NCI-H510A (cell line): ENCODE measurements at regions not wholly inside any gene's neighbourhood (a gene's known extent, or its start where the extent isn't known, plus 50 kb on each side); places are given as distances from the start of the nearest gene placed in this dataset.

Experiments
- DNase-seq: peaks from one replicate; lab custom pipeline; 2025; lab: John Stamatoyannopoulos, UW

- no peak for DNase-seq
Observed at GRCh38 chr3:87420171-87420570, 143.8 kb upstream of the POU1F1 start.

- no peak for DNase-seq
Observed at GRCh38 chr3:87414271-87414670, 137.9 kb upstream of the POU1F1 start.

GRCh38 chr3:87413814-87414213, 137.4 kb upstream of the POU1F1 start:
- DNase-seq = no peak

DNA sequence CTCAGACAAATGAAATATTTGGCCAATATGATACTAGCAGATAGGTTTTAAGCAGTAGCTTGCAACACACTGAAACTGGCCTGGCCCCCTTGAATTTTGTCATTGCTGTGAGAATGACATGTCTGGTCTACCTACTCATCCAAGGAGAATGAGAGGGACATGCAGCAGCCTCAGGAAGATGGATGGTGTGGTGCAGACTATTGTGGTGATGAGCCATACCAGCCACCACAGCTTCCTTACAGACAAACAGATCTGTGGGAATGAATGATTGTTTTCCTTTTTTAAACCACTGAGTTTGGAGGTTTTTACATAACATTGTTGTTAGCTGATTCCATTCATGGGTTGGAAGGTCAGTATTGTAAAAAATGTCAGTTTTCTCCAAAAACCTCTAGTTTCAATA, 133.7 kb upstream of the POU1F1 start:
- no peak for DNase-seq

DNA sequence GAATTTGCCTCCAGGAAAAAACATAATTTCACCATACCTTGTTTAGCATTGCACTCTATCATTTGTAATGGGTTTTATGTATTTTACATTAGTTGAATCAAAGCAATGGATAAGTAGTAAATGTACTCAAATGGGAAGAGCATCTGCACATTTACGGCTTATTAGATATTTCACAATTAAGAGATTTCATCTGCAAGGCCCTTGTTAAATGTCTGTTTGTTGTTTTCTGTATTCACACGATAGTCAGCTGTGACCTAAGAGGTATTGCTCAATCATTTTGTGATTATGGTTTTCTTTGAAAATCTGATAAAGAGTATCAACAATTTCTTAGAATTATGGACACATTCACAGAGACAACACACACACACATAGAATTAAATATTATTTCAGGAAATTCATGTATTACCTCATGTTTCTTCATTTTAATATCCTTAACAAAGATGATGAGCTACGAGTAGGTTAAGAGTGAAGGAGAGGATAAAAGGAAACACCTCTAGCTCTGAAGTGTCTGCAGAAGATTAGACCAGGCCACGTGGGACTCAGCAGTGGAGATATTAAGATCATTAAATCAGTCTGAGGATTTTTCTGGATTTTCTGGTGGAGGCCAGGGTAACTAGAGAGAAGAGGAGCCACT, 121.9 kb upstream of the POU1F1 start:
- no peak for DNase-seq

DNA sequence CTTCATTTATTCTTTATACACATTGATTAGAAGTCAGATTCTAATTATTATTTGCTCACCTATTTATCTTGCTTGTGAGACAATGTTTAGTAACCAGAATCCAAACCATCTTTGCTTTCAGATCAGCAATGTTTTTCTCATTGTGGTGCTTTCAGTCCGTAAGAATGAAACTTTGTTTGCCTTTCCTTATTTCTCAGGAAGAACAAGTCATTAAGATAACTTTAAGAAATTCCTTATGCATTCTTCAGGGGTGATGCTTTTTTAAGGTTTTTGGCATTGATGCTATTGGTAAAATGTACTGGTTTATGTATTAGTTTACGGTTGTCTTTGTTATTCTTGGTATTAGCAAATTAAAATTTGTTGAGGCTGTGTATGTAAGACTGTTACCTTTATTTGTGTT, 120.8 kb upstream of the POU1F1 start:
- no peak for DNase-seq

- no peak for DNase-seq
Observed at GRCh38 chr3:87390821-87391220, 114.4 kb upstream of the POU1F1 start.

DNA sequence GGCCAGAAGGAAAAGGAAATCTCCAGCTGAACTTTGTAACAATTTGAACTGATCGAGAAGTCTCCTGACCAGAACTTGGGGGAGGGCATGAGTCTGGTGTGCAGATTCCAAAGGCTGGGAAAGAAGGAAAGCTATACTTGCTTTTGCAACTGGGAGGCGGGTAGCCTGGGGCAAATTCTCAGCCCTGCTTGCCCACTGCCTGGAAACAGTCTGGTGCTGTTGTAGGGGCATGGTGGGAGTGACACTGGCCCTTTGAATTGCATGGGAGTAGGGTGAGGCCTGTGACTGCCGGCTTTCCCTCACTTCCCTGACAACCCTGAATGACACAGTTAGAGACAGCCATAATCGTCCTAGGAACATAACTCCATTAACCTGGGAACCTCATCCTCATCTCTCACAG, 114.0 kb upstream of the POU1F1 start:
- no peak for DNase-seq

DNA sequence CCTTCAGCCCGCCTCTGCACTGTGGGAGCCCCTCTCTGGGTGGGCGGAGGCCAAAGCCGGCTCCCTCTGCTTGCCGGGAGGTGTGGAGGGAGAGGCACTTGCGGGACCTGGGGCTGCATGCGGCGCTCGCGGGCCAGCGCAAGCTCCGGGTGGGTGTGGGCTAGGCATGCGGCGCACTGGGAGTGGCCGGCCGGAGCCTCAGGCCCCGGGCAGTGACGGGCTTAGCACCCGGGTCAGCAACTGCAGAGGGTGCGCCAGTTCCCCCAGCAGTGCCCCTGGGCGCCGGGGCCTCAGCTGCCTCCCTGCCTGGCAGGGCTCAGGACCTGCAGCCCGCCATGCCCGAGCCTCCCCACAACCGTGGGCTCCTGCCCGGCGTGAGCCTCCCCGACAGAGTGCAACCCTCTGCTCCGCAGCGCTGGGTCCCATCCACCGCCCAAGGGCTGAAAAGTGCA, 98.9 kb upstream of the POU1F1 start:
- DNase-seq = no peak

- DNase-seq = peak; percentile 25
Observed at GRCh38 chr3:87370007-87370406, 93.6 kb upstream of the POU1F1 start.

DNA sequence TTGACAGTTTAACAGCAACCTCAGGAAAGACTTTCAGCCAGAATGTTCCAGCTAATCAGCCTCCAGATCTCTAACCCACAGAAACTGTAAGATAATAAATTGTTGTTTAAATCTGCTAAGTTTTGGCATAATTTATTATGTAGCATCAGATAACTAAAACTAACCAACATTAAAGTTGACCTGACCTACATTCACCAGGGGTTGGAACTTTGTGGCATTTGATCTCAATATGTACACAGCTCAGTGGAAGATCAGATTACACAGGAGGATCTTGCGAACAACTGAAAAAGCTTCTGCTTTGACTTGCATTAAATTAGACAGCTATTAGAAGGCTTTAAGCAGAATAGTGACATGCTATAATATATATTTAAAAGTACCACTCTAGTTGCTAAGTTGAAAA, 91.4 kb upstream of the POU1F1 start:
- no peak for DNase-seq

DNA sequence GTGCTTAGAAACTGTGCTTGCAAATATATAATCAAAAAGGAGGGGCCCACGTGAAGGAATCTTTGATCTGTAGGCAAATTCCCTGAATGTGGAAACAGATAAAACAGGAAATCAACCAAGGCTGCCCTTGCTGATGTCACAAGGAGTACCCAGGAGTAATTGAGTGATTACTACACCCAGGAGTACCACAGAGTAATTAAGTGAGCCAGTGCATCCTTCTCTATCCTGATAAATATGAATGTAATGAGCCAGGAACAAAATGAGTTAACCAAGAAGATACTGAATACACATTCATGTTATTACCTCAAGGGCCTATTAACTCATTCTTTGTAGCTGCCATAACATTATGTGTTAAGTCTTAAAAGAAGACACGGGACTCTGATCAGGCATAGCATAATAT, 87.3 kb upstream of the POU1F1 start:
- no peak for DNase-seq

DNA sequence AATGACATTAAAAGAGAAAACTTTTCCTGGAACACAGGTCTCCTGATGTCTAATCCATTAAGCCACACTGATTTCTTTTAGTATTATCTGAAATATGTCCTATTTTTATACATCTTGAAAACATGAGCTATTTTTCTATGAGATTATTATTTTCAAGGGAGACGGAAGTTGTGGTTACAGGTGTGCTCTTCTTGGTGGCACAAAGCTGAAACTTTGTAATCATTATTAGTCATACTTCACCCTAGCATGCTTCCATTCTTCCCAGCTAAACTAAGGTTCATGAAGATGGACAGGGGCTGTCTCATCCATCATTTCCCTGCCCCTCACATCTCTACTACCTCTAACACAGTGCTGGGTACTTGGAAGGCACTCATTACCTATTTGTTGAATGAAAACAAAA, 85.6 kb upstream of the POU1F1 start:
- DNase-seq = no peak

- peak; percentile 35 for DNase-seq
Observed at GRCh38 chr3:87361271-87361670, 84.9 kb upstream of the POU1F1 start.

DNA sequence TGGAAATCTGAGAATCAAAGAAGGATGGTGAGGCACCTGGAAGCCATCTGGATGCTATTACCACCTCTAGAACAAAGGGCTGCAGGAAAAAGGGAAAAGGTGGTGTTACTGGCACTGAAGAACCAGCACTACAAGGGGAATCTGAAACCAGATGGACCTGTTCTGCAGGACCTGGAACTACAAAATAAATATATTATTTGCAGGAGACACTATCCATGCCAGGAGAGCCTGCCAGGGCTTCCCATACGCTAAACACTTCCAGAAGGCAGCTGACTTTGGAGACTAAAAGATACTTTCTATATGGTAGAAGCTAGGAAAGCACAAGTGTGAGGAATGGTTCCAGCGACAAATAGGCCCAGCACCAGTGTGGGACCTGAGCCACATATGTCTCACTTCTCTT, 83.4 kb upstream of the POU1F1 start:
- DNase-seq = peak; percentile 66

DNA sequence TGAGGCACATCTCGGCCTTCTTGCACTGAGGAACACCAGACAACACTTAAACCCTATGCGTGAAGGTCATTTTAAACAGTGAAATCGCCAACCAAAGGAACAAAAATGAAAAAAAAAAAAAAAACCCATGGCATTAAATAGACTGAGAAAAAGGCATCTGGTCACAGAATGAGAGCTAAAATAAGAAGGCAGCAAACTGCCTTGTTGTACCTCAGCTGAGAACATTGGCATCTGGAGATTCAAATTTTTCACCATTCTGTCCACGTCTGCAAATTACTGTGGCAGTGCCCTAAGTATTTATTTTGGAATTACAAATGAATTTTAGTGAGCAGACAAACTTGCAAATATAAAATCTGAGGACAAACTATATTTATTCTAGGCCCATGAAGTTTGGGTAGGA, 82.6 kb upstream of the POU1F1 start:
- DNase-seq = no peak

DNA sequence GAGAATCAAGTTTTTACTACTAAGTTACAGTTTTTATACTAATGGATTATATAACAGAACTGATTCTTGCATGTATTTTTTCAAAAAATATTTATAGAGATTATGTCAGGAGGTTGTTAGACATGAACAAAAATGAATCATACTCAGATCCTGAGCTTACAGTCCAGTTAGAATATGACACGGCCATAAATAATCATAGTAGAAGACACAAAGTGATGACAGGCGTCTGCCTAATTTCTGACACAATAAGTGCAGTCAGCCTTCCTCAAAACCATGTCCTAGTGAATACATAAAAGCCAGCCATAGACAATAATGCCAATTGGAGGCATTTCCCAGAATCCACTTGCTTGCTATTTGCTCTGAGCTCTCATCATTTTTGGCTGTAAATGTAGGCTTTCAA, 81.7 kb upstream of the POU1F1 start:
- DNase-seq = no peak

DNA sequence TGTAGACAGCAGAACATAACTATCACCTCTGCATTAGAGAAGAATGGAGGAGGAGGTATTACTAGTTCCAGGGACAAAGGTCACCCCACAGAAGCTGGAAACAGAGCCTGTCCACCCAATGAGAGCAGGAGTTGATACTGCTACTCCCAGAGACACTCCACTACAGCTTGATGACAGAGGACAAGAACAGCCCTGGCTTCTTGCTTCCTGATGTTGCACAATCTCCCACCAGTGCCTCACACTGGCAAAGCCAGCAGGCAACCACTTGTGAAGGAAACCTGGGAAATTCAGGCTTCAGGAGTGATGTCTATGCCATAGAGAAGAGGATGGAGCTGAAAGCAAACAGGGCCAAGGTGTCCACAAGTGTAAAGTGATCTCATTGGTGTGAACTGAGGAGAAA, 78.0 kb upstream of the POU1F1 start:
- no peak for DNase-seq

GRCh38 chr3:87351937-87352336, 75.6 kb upstream of the POU1F1 start:
- no peak for DNase-seq

- DNase-seq = no peak
Observed at GRCh38 chr3:87350367-87351199, 74.2 kb upstream of the POU1F1 start.

- no peak for DNase-seq
Observed at GRCh38 chr3:87349833-87350232, 73.4 kb upstream of the POU1F1 start.

- DNase-seq = no peak
Observed at GRCh38 chr3:87336761-87337160, 60.4 kb upstream of the POU1F1 start.

DNA sequence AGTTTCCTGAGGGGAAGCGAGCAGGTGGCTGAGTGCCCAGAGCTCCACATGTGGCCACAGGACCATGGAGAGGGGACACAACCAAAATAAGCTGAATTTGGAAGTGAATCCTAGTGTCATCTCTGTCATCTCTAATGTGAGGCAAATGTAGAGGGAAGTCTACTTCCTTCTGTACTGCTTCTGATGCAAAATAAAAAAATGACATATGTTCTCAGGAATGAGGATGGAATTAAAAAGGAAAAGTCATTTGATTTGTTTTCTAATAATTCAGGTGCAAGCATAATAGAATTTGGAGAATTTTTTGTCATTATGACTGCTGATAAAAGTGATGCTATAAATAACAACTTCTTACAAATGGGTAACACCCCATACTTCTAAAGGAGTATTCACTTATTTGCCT, 59.5 kb upstream of the POU1F1 start:
- no peak for DNase-seq

DNA sequence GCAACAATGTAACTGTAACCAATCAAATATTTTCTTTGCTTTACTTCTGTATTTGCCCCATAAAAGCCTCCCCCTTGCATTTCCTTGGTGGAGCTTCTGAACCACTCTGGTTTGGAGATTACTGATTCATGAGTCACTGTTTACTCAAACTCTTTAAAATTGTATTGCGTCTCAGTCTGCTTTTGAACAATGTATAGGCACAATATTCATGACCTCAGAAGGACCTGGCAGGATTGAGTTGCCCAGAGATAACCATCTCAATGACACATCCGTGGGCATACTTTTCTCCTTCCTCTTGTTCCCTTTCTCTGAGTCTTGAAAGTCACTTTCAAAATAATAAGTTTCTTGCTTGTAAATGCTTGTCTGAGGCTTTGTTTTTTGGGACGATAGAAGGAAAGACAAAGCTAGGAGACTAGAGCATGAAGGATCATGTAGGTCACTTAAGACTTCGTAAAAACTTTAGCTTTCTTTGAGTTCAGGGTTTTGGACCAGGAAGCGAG, 57.1 kb upstream of the POU1F1 start:
- DNase-seq = no peak
